ENCODE measurements at regions not wholly inside any gene's neighbourhood (a gene's known extent, or its start where the extent isn't known, plus 50 kb on each side); places are given as distances from the start of the nearest gene placed in this dataset.

DNA sequence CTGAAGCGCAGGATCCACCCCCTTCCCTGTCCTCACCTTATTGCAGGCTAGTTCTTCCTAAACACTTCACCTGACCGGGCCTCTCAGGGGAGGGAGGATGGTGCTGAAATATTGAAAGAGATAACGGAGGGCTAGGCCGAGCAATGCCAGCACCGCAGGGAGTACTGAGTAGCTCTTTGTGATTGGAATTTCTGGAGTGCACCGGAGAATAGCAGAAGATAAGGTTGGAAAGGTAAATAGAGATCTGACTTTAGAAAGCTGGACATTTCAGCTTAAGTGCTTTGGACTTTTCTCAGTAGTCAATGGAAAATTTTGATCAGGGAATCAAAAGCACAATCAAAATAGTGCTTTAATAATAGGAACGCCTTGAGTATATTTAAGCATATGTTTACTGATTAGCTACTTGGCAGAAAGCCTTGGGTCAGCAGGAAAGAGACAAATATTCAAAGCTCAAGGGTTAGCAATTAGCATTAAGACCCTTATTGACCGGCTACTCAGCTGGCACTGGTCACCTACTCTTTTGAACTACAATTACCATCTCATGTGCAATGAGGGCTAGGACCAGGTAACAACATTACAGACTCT, 142.9 kb upstream of the NDUFV2 start:
- no peak overlapping the region for H3K27ac ChIP-seq
- intact Hi-C loops (cut with DNase I), result no loop called here
- no peak for DNase-seq (ENCODE audit: low spot score in 2 of 2)

DNA sequence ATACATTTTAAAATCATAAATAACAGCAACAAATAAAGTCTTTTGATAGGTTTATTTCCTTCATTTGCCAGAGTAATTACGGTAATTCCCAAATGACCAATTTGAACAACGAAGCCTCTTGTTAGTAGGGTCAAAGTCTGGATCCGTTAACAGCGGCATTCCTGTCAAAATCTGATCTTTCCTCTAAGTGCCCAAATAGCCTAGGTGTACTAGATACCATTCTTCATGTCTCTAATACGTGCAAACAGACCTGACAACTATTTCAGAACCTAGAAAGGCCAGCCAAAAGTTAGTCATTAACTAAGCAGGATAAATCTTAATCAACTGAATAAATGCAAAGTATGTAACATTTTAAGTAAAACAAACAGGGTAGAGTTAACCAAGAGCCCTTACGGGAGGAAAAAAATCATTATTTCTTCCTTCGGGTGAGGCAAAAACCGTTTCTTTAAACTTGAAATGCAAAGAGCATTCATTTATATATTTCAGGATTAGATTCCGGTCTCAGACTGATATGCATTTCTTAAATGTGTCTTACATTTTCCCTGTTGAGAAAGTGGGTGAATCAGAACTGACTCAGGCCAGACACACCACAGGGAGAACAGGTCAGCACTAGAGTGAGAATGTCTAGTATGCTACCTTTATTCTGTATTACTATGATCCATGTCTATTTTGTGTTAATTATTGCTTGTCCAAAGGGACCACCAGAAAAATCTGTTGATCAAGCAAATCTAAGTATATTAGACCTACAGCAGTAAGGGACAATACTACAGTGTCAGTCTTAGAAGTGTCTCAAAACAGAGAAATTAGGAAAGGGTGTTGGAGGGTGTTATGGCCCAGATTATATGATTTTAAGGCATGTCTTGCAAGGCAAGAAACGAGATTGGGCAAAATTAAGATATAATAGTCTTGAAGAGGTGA, 141.5 kb upstream of the NDUFV2 start:
- H3K36me3 ChIP-seq, result no peaks in the 10 kb centered on the region
- no peaks in the 10 kb centered on the region for H3K9me3 ChIP-seq
- intact Hi-C loops (cut with DNase I), result no loop called here
- no peak overlapping the region for H3K27ac ChIP-seq
- H3K27me3 ChIP-seq, result no peaks in the 10 kb centered on the region
- DNase-seq (ENCODE audit: low spot score in 2 of 2), result no peak
- H3K4me1 ChIP-seq, result no peaks in the 10 kb centered on the region
- TF ChIP-seq, protein P1, sequence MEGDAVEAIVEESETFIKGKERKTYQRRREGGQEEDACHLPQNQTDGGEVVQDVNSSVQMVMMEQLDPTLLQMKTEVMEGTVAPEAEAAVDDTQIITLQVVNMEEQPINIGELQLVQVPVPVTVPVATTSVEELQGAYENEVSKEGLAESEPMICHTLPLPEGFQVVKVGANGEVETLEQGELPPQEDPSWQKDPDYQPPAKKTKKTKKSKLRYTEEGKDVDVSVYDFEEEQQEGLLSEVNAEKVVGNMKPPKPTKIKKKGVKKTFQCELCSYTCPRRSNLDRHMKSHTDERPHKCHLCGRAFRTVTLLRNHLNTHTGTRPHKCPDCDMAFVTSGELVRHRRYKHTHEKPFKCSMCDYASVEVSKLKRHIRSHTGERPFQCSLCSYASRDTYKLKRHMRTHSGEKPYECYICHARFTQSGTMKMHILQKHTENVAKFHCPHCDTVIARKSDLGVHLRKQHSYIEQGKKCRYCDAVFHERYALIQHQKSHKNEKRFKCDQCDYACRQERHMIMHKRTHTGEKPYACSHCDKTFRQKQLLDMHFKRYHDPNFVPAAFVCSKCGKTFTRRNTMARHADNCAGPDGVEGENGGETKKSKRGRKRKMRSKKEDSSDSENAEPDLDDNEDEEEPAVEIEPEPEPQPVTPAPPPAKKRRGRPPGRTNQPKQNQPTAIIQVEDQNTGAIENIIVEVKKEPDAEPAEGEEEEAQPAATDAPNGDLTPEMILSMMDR (IDR thresholded peaks at IDR 0.05), result no peak
- no peak overlapping the region for H3K4me3 ChIP-seq

More for the DNA sequence above, 142.9 kb upstream of the NDUFV2 start:
- no peaks in the 10 kb centered on the region for H3K4me1 ChIP-seq
- H3K9me3 ChIP-seq, result no peaks in the 10 kb centered on the region
- no peaks in the 10 kb centered on the region for H3K27me3 ChIP-seq
- no peak overlapping the region for H3K4me3 ChIP-seq
- no peaks in the 10 kb centered on the region for H3K36me3 ChIP-seq
- TF ChIP-seq, protein P1 (IDR thresholded peaks at IDR 0.05), result no peak

DNA sequence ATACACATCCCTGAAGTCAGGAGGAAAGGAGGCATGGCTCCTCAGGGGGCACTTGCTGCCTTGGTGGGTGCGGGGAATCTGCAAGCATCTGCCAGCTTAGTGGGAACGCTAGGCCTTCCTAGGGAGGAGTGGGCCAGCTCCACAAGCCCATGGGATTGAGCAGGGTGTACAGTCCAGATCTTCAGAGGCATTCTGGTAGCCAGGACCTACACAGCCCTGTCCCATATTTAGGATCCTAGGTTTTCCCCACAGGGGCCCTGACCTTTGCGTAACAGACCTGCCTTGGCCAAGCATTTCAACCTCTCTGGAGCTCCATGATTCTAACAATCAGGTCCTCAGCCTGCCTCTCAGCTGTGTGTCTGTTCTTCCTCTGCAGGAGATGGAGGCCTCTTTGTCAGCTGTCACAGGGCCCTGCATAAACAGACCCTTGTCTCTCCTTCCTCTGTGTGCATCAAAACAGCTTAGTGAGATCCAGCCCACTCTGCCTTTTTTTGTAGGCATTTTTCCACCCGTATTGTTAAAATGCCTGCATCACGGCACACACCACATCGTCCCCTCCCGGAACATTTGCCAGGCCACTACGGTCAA, 140.2 kb upstream of the NDUFV2 start:
- no peaks in the 10 kb centered on the region for H3K36me3 ChIP-seq
- no peaks in the 10 kb centered on the region for H3K27me3 ChIP-seq
- no peaks in the 10 kb centered on the region for H3K4me1 ChIP-seq
- H3K9me3 ChIP-seq, result no peaks in the 10 kb centered on the region
- no peak overlapping the region for H3K4me3 ChIP-seq
- no peak overlapping the region for H3K27ac ChIP-seq
- TF ChIP-seq, protein P1 (IDR thresholded peaks at IDR 0.05), result no peak
- intact Hi-C loops (cut with DNase I), result no loop called here
- no peak for DNase-seq (ENCODE audit: low spot score in 2 of 2)

DNA sequence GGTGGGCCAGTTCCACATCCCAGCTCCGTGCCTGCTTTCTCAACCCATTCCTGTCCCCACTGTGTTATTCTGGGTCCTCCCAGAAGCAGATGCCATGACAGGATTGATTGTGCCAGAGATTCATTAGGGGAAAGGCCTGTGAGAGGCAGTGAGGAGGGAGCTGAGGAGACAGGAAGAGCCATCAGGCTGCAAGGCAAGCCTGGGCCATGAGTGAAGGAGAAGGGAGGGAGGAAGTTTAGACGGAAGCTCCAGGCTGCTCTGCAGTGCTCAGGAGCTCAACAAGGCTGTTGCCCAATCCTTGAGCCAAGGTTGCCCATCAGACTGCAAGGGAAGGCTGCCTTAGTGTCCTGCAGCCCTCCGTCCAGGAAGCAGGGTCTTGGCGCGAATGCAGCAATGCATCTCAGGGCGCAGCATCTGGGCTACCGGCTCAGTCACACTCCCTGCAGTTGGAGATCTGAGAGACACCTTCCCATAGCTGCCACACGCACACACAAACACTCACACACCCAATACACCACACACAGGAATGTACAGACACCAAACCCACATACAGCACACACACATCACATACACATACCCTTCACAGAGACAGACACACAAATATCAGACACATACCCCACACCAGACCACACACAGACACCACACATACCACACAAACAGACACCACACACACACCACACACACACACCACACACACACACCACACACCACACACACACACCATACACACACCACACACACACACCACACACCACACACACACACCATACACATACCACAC, 139.5 kb upstream of the NDUFV2 start:
- DNase-seq (ENCODE audit: low spot score in 2 of 2), result no peak
- intact Hi-C loops (cut with DNase I), result no loop called here
- no peak overlapping the region for H3K27ac ChIP-seq
- TF ChIP-seq, protein P1 (IDR thresholded peaks at IDR 0.05), result no peak
- no peaks in the 10 kb centered on the region for H3K9me3 ChIP-seq
- no peak overlapping the region for H3K4me3 ChIP-seq
- H3K27me3 ChIP-seq, result no peaks in the 10 kb centered on the region
- H3K36me3 ChIP-seq, result no peaks in the 10 kb centered on the region
- H3K4me1 ChIP-seq, result no peaks in the 10 kb centered on the region

DNA sequence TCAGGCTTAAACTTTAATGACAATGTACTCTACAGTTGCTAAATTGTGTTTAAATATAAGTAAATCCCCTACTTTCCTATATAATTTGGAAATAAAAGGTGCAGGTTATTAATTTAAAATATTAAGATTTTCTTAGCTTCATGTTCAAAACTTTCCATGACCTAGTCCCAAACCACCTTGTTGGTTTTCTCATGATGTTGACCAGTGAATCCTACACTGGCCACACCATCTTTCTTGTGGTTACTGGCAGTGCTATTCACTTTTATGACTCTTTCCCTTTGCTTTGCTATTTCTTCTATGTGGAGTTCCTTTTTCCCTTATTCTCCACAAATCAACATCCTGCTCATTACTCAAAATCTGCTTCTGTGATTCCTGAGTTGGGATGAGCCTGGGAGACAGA, 138.6 kb upstream of the NDUFV2 start:
- DNase-seq (ENCODE audit: low spot score in 2 of 2), result no peak
- no peaks in the 10 kb centered on the region for H3K9me3 ChIP-seq
- no peak overlapping the region for H3K27ac ChIP-seq
- no peaks in the 10 kb centered on the region for H3K4me1 ChIP-seq
- intact Hi-C loops (cut with DNase I), result no loop called here
- no peaks in the 10 kb centered on the region for H3K27me3 ChIP-seq
- H3K4me3 ChIP-seq, result no peak overlapping the region
- TF ChIP-seq, protein P1 (IDR thresholded peaks at IDR 0.05), result no peak
- no peaks in the 10 kb centered on the region for H3K36me3 ChIP-seq

All from ascending aorta (tissue), 2 donors.